HepG2 (cell line): ENCODE measurements at regions not wholly inside any gene's neighbourhood (a gene's known extent, or its start where the extent isn't known, plus 50 kb on each side); places are given as distances from the start of the nearest gene placed in this dataset.

ENCODE experiments used
- ASH2L ChIP-seq: fragments of 300-600, 200-600 bp; sonication (generic); IDR thresholded peaks from 2 replicates; pipeline ENCODE4 v1.7.0; 2017; ENCODE audit warnings: low read depth, mild to moderate bottlenecking, moderate library complexity, mixed read lengths, low read length; ENCODE audit not compliant: insufficient read length
- ELF4 ChIP-seq: sonication (generic); formaldehyde crosslinking; IDR thresholded peaks from 2 replicates; pipeline ENCODE4 v1.5.0; 2020; ENCODE audit warnings: missing genetic modification reagents, mild to moderate bottlenecking, moderate library complexity, borderline replicate concordance
- GABPB1 ChIP-seq: IDR thresholded peaks from 2 replicates; pipeline ENCODE4 v1.6.1; 2016; ENCODE audit warnings: mild to moderate bottlenecking, missing genetic modification reagents, moderate library complexity, missing compliant biosample characterization
- GMEB2 ChIP-seq: IDR thresholded peaks from 2 replicates; pipeline ENCODE4 v1.6.1; 2016; ENCODE audit warnings: missing biosample characterization, missing genetic modification reagents, low read depth
- KLF13 ChIP-seq: sonication (generic); formaldehyde crosslinking; IDR thresholded peaks from 2 replicates; pipeline ENCODE4 v1.4.0; 2020; ENCODE audit warnings: mild to moderate bottlenecking, missing genetic modification reagents
- KMT2B ChIP-seq: IDR thresholded peaks from 2 replicates; pipeline ENCODE4 v1.6.1; 2016; ENCODE audit warnings: missing genetic modification reagents, missing compliant biosample characterization
- MYNN ChIP-seq: sonication (generic); formaldehyde crosslinking; IDR thresholded peaks from 2 replicates; pipeline ENCODE4 v1.4.0; 2020; ENCODE audit warnings: mild to moderate bottlenecking, low read depth, missing genetic modification reagents
- PAX8 ChIP-seq: sonication (generic); formaldehyde crosslinking; IDR thresholded peaks from 2 replicates; pipeline ENCODE4 v1.8.0; 2022; ENCODE audit warnings: mild to moderate bottlenecking, missing genetic modification reagents, borderline replicate concordance
- PRDM10 ChIP-seq: sonication (generic); formaldehyde crosslinking; IDR thresholded peaks from 2 replicates; pipeline ENCODE4 v1.4.0; 2020; ENCODE audit warnings: low read depth, missing genetic modification reagents
- REPIN1 ChIP-seq: sonication (generic); formaldehyde crosslinking; IDR thresholded peaks from 2 replicates; pipeline ENCODE4 v1.8.0; 2022; ENCODE audit warnings: missing genetic modification reagents, low read depth, mild to moderate bottlenecking, borderline replicate concordance
- SP5 ChIP-seq: IDR thresholded peaks from 2 replicates; pipeline ENCODE4 v1.6.1; 2016; ENCODE audit warnings: low read depth, borderline replicate concordance
- ZNF160 ChIP-seq: sonication (generic); formaldehyde crosslinking; IDR thresholded peaks from 2 replicates; pipeline ENCODE4 v1.8.0; 2022; ENCODE audit warnings: mild to moderate bottlenecking, inconsistent platforms, missing genetic modification reagents
- ZNF253 ChIP-seq: sonication (generic); formaldehyde crosslinking; IDR thresholded peaks from 2 replicates; pipeline ENCODE4 v1.8.0; 2022; ENCODE audit warnings: mild to moderate bottlenecking, missing genetic modification reagents, borderline replicate concordance
- ZNF749 ChIP-seq: sonication (generic); formaldehyde crosslinking; IDR thresholded peaks from 2 replicates; pipeline ENCODE4 v1.8.0; 2022; ENCODE audit warnings: mild to moderate bottlenecking, missing genetic modification reagents, moderate library complexity, borderline replicate concordance

GRCh38 chr4:163776957-163777356 is 282.5 kb downstream of the TMA16 start (continued):
- TF ChIP-seq PRDM10 (no peak), REPIN1 (CRISPR knock-in tag) (no peak), ZNF749 (CRISPR knock-in tag) (no peak), SP5 (CRISPR knock-in tag) (no peak), GMEB2 (CRISPR knock-in tag) (no peak), MYNN (CRISPR knock-in tag) (no peak), ASH2L (no peak), ZNF253 (CRISPR knock-in tag) (no peak), PAX8 (no peak), ZNF160 (CRISPR knock-in tag) (no peak), KMT2B (no peak), GABPB1 (no peak), ELF4 (CRISPR knock-in tag) (no peak), KLF13 (CRISPR knock-in tag) (no peak)
- TF ChIP-seq, all 625 proteins: peak for 0
